ENCODE measurements at regions not wholly inside any gene's neighbourhood (a gene's known extent, or its start where the extent isn't known, plus 50 kb on each side); places are given as distances from the start of the nearest gene placed in this dataset.

DNA sequence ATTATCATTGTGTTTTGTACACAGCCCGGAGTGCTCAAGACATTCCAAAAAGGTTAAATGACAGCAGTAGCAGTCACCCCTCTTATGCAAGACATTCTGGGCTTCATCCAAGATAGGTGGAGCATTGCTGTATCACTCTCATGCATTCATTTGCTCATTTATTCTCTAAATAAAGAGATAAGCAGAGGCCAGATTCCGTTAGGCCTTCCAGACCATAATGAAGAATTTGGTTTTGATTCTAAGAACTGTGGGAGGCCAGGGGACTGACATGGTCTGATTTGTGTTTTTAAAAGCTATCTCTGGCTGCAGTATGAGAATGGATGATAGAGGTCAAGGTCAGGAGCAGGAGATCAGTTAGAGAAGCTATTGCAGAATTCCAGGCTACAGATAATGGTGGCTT, 145.8 kb downstream of the KCNRG start:
- WGBS, 2 donors (ENCODE audit: low coverage in 1 of 2) = 86 to 95% methylated on average over 1 to 2 of the region's 2 CpGs

DNA sequence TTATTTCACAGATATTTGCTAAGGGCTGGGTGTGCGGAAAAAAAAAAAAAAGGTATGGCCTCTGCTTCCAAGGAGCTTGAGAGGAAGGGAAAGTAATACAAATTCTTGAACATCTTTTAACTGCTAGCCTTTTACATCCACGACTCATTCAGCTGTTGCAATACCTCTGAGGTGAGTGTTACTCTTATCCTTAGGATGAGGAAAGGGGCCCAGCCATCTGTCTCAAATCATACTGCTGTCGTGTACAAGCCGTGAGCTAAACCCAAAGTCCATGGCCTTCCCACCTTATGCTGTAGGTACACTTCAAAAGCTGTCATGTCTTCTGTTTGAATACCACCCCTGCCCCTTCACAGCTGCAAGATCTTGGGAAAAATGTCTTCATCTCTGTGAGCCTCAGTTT, 146.8 kb downstream of the KCNRG start:
- intact Hi-C loops (cut with DNase I; ENCODE audit: low total_unique reads) (no loop called here), in situ Hi-C loops (cut with MboI; ENCODE audit: low pct_ligation_motif_present in 1 of 4, low pct_unique_long_range_greater_than_20kb in 1 of 4, low sequenced_read_pairs in 3 of 4) (no loop called here)
- H3K27ac ChIP-seq = no peak overlapping the region
- H3K27me3 ChIP-seq = no peaks in the 10 kb centered on the region
- DNase-seq = no peak
- H3K9me3 ChIP-seq = no peaks in the 10 kb centered on the region
- H3K36me3 ChIP-seq = no peaks in the 10 kb centered on the region
- TF ChIP-seq POLR2AphosphoS5 (IDR thresholded peaks at IDR 0.05) (no peak), EP300 (IDR thresholded peaks at IDR 0.05; ENCODE audit: low read depth) (no peak), POLR2A (IDR thresholded peaks at IDR 0.05) (no peak)
- TF ChIP-seq, protein P1, sequence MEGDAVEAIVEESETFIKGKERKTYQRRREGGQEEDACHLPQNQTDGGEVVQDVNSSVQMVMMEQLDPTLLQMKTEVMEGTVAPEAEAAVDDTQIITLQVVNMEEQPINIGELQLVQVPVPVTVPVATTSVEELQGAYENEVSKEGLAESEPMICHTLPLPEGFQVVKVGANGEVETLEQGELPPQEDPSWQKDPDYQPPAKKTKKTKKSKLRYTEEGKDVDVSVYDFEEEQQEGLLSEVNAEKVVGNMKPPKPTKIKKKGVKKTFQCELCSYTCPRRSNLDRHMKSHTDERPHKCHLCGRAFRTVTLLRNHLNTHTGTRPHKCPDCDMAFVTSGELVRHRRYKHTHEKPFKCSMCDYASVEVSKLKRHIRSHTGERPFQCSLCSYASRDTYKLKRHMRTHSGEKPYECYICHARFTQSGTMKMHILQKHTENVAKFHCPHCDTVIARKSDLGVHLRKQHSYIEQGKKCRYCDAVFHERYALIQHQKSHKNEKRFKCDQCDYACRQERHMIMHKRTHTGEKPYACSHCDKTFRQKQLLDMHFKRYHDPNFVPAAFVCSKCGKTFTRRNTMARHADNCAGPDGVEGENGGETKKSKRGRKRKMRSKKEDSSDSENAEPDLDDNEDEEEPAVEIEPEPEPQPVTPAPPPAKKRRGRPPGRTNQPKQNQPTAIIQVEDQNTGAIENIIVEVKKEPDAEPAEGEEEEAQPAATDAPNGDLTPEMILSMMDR (IDR thresholded peaks at IDR 0.05) = no peak
- H3K4me3 ChIP-seq = no peak overlapping the region
- H3K4me1 ChIP-seq = no peaks in the 10 kb centered on the region
- 62 to 78% methylated on average over 4 of the region's 4 CpGs for WGBS, 2 donors (ENCODE audit: low coverage in 1 of 2)

More for the DNA sequence above, 145.8 kb downstream of the KCNRG start:
- intact Hi-C loops (cut with DNase I; ENCODE audit: low total_unique reads) (no loop called here), in situ Hi-C loops (cut with MboI; ENCODE audit: low pct_ligation_motif_present in 1 of 4, low pct_unique_long_range_greater_than_20kb in 1 of 4, low sequenced_read_pairs in 3 of 4) (no loop called here)
- Histone ChIP-seq H3K4me1 (no peaks in the 10 kb centered on the region), H3K36me3 (no peaks in the 10 kb centered on the region), H3K27me3 (no peaks in the 10 kb centered on the region), H3K4me3 (no peak overlapping the region), H3K27ac (no peak overlapping the region), H3K9me3 (no peaks in the 10 kb centered on the region)
- no peak for DNase-seq
- TF ChIP-seq POLR2A (IDR thresholded peaks at IDR 0.05) = no peak
- TF ChIP-seq EP300 (IDR thresholded peaks at IDR 0.05; ENCODE audit: low read depth) = no peak
- TF ChIP-seq POLR2AphosphoS5 (IDR thresholded peaks at IDR 0.05) = no peak
- TF ChIP-seq, protein P1 (IDR thresholded peaks at IDR 0.05) = no peak

DNA sequence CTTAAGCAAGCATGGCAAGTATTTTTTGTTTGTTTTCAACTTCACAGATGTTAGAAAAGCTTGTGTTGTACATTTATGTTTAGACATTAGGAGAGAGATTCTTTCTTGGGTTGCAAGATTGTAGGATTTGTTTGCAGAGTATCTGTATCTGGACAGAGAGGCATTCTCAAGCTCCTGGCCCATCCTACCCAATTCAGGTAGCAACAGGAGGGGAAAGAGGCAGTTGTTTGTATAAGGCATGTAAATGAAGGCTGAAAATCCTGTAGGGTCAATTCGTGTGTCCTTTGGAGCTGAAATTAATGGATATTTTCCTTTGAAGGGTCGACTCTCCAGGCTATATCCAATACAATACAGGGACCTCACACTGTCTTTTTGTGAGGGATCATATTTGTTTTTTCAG, 147.3 kb downstream of the KCNRG start:
- intact Hi-C loops (cut with DNase I; ENCODE audit: low total_unique reads) = no loop called here
- TF ChIP-seq POLR2A (IDR thresholded peaks at IDR 0.05) (no peak), POLR2AphosphoS5 (IDR thresholded peaks at IDR 0.05) (no peak)
- TF ChIP-seq, protein P1 (IDR thresholded peaks at IDR 0.05) = no peak
- H3K4me1 ChIP-seq = no peaks in the 10 kb centered on the region
- 40 to 72% methylated on average over 1 to 2 of the region's 2 CpGs for WGBS, 2 donors (ENCODE audit: low coverage in 1 of 2)
- no peaks in the 10 kb centered on the region for H3K9me3 ChIP-seq
- no peak overlapping the region for H3K27ac ChIP-seq
- no peak for DNase-seq
- H3K4me3 ChIP-seq = no peak overlapping the region
- H3K36me3 ChIP-seq = no peaks in the 10 kb centered on the region
- in situ Hi-C loops (cut with MboI; ENCODE audit: low pct_ligation_motif_present in 1 of 4, low pct_unique_long_range_greater_than_20kb in 1 of 4, low sequenced_read_pairs in 3 of 4) = no loop called here
- H3K27me3 ChIP-seq = no peaks in the 10 kb centered on the region

DNA sequence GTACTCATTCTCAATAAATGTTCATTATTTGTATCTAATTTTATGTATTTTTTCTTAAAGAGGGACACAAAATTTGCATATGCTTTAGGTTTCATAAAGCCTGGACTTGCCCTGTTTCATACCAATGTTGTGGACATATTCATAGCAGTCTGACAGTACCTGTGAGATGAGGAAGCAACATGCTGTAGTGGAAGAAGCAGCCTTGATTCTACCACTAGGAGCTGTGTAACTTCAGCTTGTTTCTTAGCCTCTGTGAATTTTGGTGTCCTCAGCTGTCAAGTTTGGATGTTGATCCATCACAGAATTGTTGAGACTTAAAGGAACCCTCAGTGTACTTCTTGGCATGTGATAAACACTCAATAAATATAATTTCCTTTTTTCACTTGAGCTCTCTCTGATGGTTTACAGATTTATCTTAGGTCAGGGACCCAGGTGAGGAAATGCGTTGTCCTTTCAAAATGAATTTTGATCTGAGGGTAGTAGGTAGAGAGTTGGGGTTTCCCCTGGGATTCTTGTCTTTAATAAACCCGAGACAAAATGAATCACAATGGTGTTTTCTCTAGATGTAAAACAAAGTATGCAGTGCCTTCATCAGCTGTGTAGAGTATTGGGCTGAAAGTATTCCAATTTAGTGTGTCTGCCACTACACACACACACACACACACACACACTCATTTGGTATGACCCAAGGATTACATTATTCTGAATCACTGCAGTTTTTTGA, 152.1 kb downstream of the KCNRG start:
- intact Hi-C loops (cut with DNase I; ENCODE audit: low total_unique reads) = no loop called here
- no peaks in the 10 kb centered on the region for H3K36me3 ChIP-seq
- in situ Hi-C loops (cut with MboI; ENCODE audit: low pct_ligation_motif_present in 1 of 4, low pct_unique_long_range_greater_than_20kb in 1 of 4, low sequenced_read_pairs in 3 of 4) = no loop called here
- WGBS, 2 donors (ENCODE audit: low coverage in 1 of 2) = 65 to 75% methylated on average over 2 of the region's 2 CpGs
- no peak overlapping the region for H3K4me3 ChIP-seq
- no peak overlapping the region for H3K27ac ChIP-seq
- no peaks in the 10 kb centered on the region for H3K4me1 ChIP-seq
- H3K9me3 ChIP-seq = no peaks in the 10 kb centered on the region
- no peak for DNase-seq
- H3K27me3 ChIP-seq = no peaks in the 10 kb centered on the region
- TF ChIP-seq, protein P1 (IDR thresholded peaks at IDR 0.05) = no peak
- TF ChIP-seq POLR2A (IDR thresholded peaks at IDR 0.05) = no peak
- TF ChIP-seq POLR2AphosphoS5 (IDR thresholded peaks at IDR 0.05) = no peak
- no peak for TF ChIP-seq EP300 (IDR thresholded peaks at IDR 0.05; ENCODE audit: low read depth)

Measured in transverse colon (tissue), 4 donors.